Fibroblast of lung (primary cell): ENCODE measurements at regions not wholly inside any gene's neighbourhood (a gene's known extent, or its start where the extent isn't known, plus 50 kb on each side); places are given as distances from the start of the nearest gene placed in this dataset.

Experiments
- DNase-seq, 2 donors: peaks; one replicate each; pipeline versions ENCODE4 v3.0.0 to v3.0.0-alpha.2; 2010; ENCODE audit warnings: low read depth in 2 of 2
- H2AFZ ChIP-seq: 2 replicates; pipeline ENCODE4 v1.5.1; 2012; ENCODE audit warnings: low read length, control low read depth, inconsistent platforms
- H3K27ac ChIP-seq: 2 replicates; pipeline ENCODE4 v1.5.1; 2011; ENCODE audit warnings: low read length, control low read depth; ENCODE audit not compliant: insufficient read depth
- H3K27me3 ChIP-seq: 2 replicates; pipeline ENCODE4 v1.5.1; 2011; ENCODE audit warnings: mild to moderate bottlenecking, low read length; ENCODE audit not compliant: control insufficient read depth, insufficient read depth
- H3K36me3 ChIP-seq: 2 replicates; pipeline ENCODE4 v1.5.1; 2011; ENCODE audit warnings: low read length; ENCODE audit not compliant: control insufficient read depth, insufficient read depth
- H3K4me1 ChIP-seq: 2 replicates; pipeline ENCODE4 v1.5.1; 2011; ENCODE audit warnings: low read length; ENCODE audit not compliant: control insufficient read depth, insufficient read depth; ENCODE audit errors: extremely low read depth
- H3K4me2 ChIP-seq: 2 replicates; pipeline ENCODE4 v1.5.1; 2011; ENCODE audit warnings: low read length, control low read depth; ENCODE audit not compliant: insufficient read depth; ENCODE audit errors: extremely low read depth
- H3K4me3 ChIP-seq, 4 experiments: fragments of 200-600 bp in 1 of 4; sonication (generic) in 1 of 4; replicated peaks in 1 of 4; 2 replicates each; pipeline ENCODE4 v1.5.1; 2011 to 2016; ENCODE audit warnings: low read length in 4 of 4, low read depth in 3 of 4, mild to moderate bottlenecking in 3 of 4, control low read depth in 2 of 4, inconsistent platforms in 1 of 4, mixed read lengths in 1 of 4; ENCODE audit not compliant: insufficient read depth in 1 of 4; ENCODE audit errors: control extremely low read depth in 1 of 4
- H3K79me2 ChIP-seq: 2 replicates; pipeline ENCODE4 v1.5.1; 2012; ENCODE audit warnings: mild to moderate bottlenecking, low read length, inconsistent platforms; ENCODE audit not compliant: control insufficient read depth, insufficient read depth
- H3K9ac ChIP-seq: 2 replicates; pipeline ENCODE4 v1.5.1; 2011; ENCODE audit warnings: mild to moderate bottlenecking, low read length, control low read depth; ENCODE audit not compliant: insufficient read depth
- H3K9me3 ChIP-seq: 2 replicates; pipeline ENCODE4 v1.5.1; 2012; ENCODE audit warnings: low read depth, low read length; ENCODE audit not compliant: control insufficient read depth, insufficient read depth
- H4K20me1 ChIP-seq: 2 replicates; pipeline ENCODE4 v1.5.1; 2011; ENCODE audit warnings: low read length; ENCODE audit not compliant: control insufficient read depth, insufficient read depth; ENCODE audit errors: extremely low read depth
- EZH2 ChIP-seq: IDR thresholded peaks from 2 replicates; pipeline ENCODE4 v1.5.1; 2012; ENCODE audit warnings: low read length, control low read depth, mild to moderate bottlenecking; ENCODE audit errors: missing control alignments
- TF ChIP-seq, protein P1 (sequence below), 2 donors: IDR thresholded peaks in 1 of 2; conservative IDR thresholded peaks in 1 of 2; 1 replicate in 1 of 2; 2 replicates in 1 of 2; pipeline ENCODE4 v1.5.1; 2011 to 2012; ENCODE audit warnings: low read length in 2 of 2, control low read depth in 1 of 2, inconsistent platforms in 1 of 2, low read depth in 1 of 2, mild to moderate bottlenecking in 1 of 2

- H3K27ac ChIP-seq: no peak overlapping the region
- no peaks in the 10 kb centered on the region for H3K4me1 ChIP-seq
- no peaks in the 10 kb centered on the region for H3K36me3 ChIP-seq
- DNase-seq: no peak
- no peak overlapping the region for H3K4me2 ChIP-seq
- H3K4me3 ChIP-seq: no peak overlapping the region
- H3K9me3 ChIP-seq: no peaks in the 10 kb centered on the region
- H3K27me3 ChIP-seq: no peaks in the 10 kb centered on the region
- no peaks in the 10 kb centered on the region for H4K20me1 ChIP-seq
- no peaks in the 10 kb centered on the region for H3K79me2 ChIP-seq
- no peak overlapping the region for H2AFZ ChIP-seq
- TF ChIP-seq, protein P1, sequence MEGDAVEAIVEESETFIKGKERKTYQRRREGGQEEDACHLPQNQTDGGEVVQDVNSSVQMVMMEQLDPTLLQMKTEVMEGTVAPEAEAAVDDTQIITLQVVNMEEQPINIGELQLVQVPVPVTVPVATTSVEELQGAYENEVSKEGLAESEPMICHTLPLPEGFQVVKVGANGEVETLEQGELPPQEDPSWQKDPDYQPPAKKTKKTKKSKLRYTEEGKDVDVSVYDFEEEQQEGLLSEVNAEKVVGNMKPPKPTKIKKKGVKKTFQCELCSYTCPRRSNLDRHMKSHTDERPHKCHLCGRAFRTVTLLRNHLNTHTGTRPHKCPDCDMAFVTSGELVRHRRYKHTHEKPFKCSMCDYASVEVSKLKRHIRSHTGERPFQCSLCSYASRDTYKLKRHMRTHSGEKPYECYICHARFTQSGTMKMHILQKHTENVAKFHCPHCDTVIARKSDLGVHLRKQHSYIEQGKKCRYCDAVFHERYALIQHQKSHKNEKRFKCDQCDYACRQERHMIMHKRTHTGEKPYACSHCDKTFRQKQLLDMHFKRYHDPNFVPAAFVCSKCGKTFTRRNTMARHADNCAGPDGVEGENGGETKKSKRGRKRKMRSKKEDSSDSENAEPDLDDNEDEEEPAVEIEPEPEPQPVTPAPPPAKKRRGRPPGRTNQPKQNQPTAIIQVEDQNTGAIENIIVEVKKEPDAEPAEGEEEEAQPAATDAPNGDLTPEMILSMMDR (conservative IDR thresholded peaks at IDR 0.05 in 1 of 2, IDR thresholded peaks at IDR 0.05 in 1 of 2; ENCODE audit: low read depth in 1 of 2, low read length in 2 of 2): no peak
- TF ChIP-seq EZH2: no peak
- H3K9ac ChIP-seq: no peak overlapping the region
Observed at GRCh38 chr5:62695274-62695673, 116.7 kb downstream of the LRRC70 start.

GRCh38 chr5:62692946-62693713 is 114.5 kb downstream of the LRRC70 start:
- Histone ChIP-seq H2AFZ (no peak overlapping the region), H3K36me3 (no peaks in the 10 kb centered on the region), H3K4me2 (no peak overlapping the region), H3K9me3 (no peaks in the 10 kb centered on the region), H3K4me3 (no peak overlapping the region), H4K20me1 (no peaks in the 10 kb centered on the region), H3K9ac (no peak overlapping the region), H3K79me2 (no peaks in the 10 kb centered on the region), H3K4me1 (no peaks in the 10 kb centered on the region), H3K27ac (no peak overlapping the region), H3K27me3 (no peaks in the 10 kb centered on the region)
- no peak for DNase-seq
- no peak for TF ChIP-seq EZH2
- TF ChIP-seq, protein P1 (conservative IDR thresholded peaks at IDR 0.05 in 1 of 2, IDR thresholded peaks at IDR 0.05 in 1 of 2; ENCODE audit: low read depth in 1 of 2, low read length in 2 of 2): no peak

DNA sequence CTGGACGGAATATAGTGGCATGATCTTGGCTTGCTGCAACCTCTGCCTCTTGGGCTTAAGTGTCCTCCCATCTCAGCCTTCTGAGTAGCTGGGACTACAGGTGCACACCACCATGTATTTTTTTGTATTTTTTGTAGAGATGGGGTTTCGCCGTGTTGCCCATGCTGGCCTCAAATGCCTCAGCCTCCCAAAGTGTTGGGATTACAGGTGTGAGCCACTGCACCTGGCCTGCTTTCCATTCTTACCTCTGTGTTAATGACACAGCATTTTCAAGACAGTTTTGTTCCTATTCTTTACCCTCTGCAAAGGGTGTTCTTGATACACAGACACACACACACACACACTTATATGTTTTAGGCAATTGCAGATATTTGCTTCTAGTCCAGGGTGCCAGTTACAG is 113.3 kb downstream of the LRRC70 start:
- DNase-seq: no peak
- Histone ChIP-seq H3K27me3 (no peaks in the 10 kb centered on the region), H3K4me2 (no peak overlapping the region), H3K9ac (no peak overlapping the region), H3K4me3 (no peak overlapping the region), H3K27ac (no peak overlapping the region), H3K4me1 (no peaks in the 10 kb centered on the region), H4K20me1 (no peaks in the 10 kb centered on the region), H3K79me2 (no peaks in the 10 kb centered on the region), H2AFZ (no peak overlapping the region), H3K9me3 (no peaks in the 10 kb centered on the region), H3K36me3 (no peaks in the 10 kb centered on the region)
- TF ChIP-seq, protein P1 (conservative IDR thresholded peaks at IDR 0.05 in 1 of 2, IDR thresholded peaks at IDR 0.05 in 1 of 2; ENCODE audit: low read depth in 1 of 2, low read length in 2 of 2): no peak
- TF ChIP-seq EZH2: no peak
